MCF 10A (cell line): ENCODE measurements at regions not wholly inside any gene's neighbourhood (a gene's known extent, or its start where the extent isn't known, plus 50 kb on each side); places are given as distances from the start of the nearest gene placed in this dataset.

Experiments used
- BruUV-seq: library from RNA; stranded (reverse); fragments of 400-500 nt; replicated peaks from 2 replicates; lab custom pipeline; 2021; lab: Mats Ljungman, UMichigan
- CTCF ChIA-PET: fragments of 300-600 bp; sonication (Branson Sonifier 250); formaldehyde crosslinking; extraction: SDS; loops from one replicate; lab custom pipeline; 2021; ENCODE audit warnings: antibody characterized with exemption, inconsistent platforms; lab: Yijun Ruan, JAX
- POLR2A ChIA-PET: fragments of 300-600, 350-650 bp; sonication (Branson Sonifier 250); formaldehyde crosslinking; extraction: SDS; loops from one replicate; lab custom pipeline; 2020; ENCODE audit warnings: antibody characterized with exemption, inconsistent platforms; lab: Yijun Ruan, JAX
- DNase-seq: peaks from one replicate; pipeline ENCODE4 v3.0.0-alpha.2; 2018; ENCODE audit not compliant: unreplicated experiment
- H3K27ac Mint-ChIP-seq: one replicate; pipeline ENCODE4 v1.8.0; 2022; ENCODE audit warnings: mild to moderate bottlenecking, low read depth, mixed read lengths; ENCODE audit not compliant: unreplicated experiment
- H3K27me3 Mint-ChIP-seq: one replicate; pipeline ENCODE4 v1.8.0; 2022; ENCODE audit warnings: mixed read lengths; ENCODE audit not compliant: insufficient read depth, unreplicated experiment
- H3K36me3 Mint-ChIP-seq: one replicate; pipeline ENCODE4 v1.8.0; 2022; ENCODE audit warnings: mild to moderate bottlenecking, moderate library complexity, mixed read lengths; ENCODE audit not compliant: insufficient read depth, unreplicated experiment
- H3K4me1 Mint-ChIP-seq: one replicate; pipeline ENCODE4 v1.8.0; 2022; ENCODE audit warnings: mixed read lengths; ENCODE audit not compliant: insufficient read depth, unreplicated experiment
- H3K4me3 Mint-ChIP-seq: one replicate; pipeline ENCODE4 v1.8.0; 2022; ENCODE audit warnings: mild to moderate bottlenecking, moderate library complexity, mixed read lengths; ENCODE audit not compliant: unreplicated experiment
- H3K9me3 Mint-ChIP-seq: one replicate; pipeline ENCODE4 v1.8.0; 2022; ENCODE audit warnings: mixed read lengths; ENCODE audit not compliant: unreplicated experiment
- CTCF ChIP-seq: fragments of 200-600 bp; IDR thresholded peaks from one replicate; pipeline ENCODE4 v1.8.0; 2022; ENCODE audit warnings: antibody characterized with exemption, mild to moderate bottlenecking; ENCODE audit not compliant: unreplicated experiment
- intact Hi-C: fragments of 100-400 bp; cut with micrococcal nuclease; formaldehyde crosslinking; loops from 2 replicates; pipeline ENCODE4 v1.14.1; 2022

- no peak for TF ChIP-seq CTCF
- POLR2A ChIA-PET = no interaction called here
- no peak for DNase-seq
- H3K27ac Mint-ChIP-seq = no peak overlapping the region
- no TSS peak for BruUV-seq
- H3K36me3 Mint-ChIP-seq = no peaks in the 10 kb centered on the region
- intact Hi-C loops = no loop called here
- peaks cover 7% of the 10 kb centered on the region for H3K4me1 Mint-ChIP-seq
- no peaks in the 10 kb centered on the region for H3K9me3 Mint-ChIP-seq
- H3K27me3 Mint-ChIP-seq = no peaks in the 10 kb centered on the region
- CTCF ChIA-PET = no interaction called here
- H3K4me3 Mint-ChIP-seq = no peak overlapping the region
These were observed 61.5 kb upstream of the LHX1 start for GRCh38 chr17:36875698-36876293.

GRCh38 chr17:36876966-36877365 is 60.3 kb upstream of the LHX1 start:
- no TSS peak for BruUV-seq
- H3K4me1 Mint-ChIP-seq = peaks cover 7% of the 10 kb centered on the region
- peaks cover under 1% of the 10 kb centered on the region for H3K9me3 Mint-ChIP-seq
- no peaks in the 10 kb centered on the region for H3K27me3 Mint-ChIP-seq
- POLR2A ChIA-PET = interaction anchor here (0.6 to 0.7 kb wide), 2 partner anchors 9 to 79 kb away, joined by 3 read pairs; no protein-coding TSS in a partner anchor
- DNase-seq = no peak
- no peak overlapping the region for H3K4me3 Mint-ChIP-seq
- H3K36me3 Mint-ChIP-seq = no peaks in the 10 kb centered on the region
- intact Hi-C loops = no loop called here
- TF ChIP-seq CTCF = no peak
- no peak overlapping the region for H3K27ac Mint-ChIP-seq
- CTCF ChIA-PET = no interaction called here

GRCh38 chr17:36877771-36878170 is 59.5 kb upstream of the LHX1 start:
- no peak overlapping the region for H3K4me3 Mint-ChIP-seq
- peaks cover 7% of the 10 kb centered on the region for H3K4me1 Mint-ChIP-seq
- BruUV-seq = no TSS peak
- H3K36me3 Mint-ChIP-seq = no peaks in the 10 kb centered on the region
- H3K27me3 Mint-ChIP-seq = no peaks in the 10 kb centered on the region
- DNase-seq = peak; percentile 92
- POLR2A ChIA-PET = interaction anchor here (0.6 to 0.7 kb wide), 2 partner anchors 8 to 71 kb away, joined by 3 read pairs; partner anchors contain the start of gene AATF
- H3K27ac Mint-ChIP-seq = no peak overlapping the region
- H3K9me3 Mint-ChIP-seq = peaks cover 8% of the 10 kb centered on the region
- TF ChIP-seq CTCF = no peak
- CTCF ChIA-PET = no interaction called here
- intact Hi-C loops = no loop called here

- Mint-ChIP-seq H3K9me3 (peaks cover 8% of the 10 kb centered on the region), H3K4me1 (peaks cover 7% of the 10 kb centered on the region), H3K36me3 (no peaks in the 10 kb centered on the region), H3K27ac (no peak overlapping the region), H3K27me3 (no peaks in the 10 kb centered on the region), H3K4me3 (no peak overlapping the region)
- no peak for TF ChIP-seq CTCF
- POLR2A ChIA-PET = interaction anchor here (0.5 to 0.6 kb wide), 2 partner anchors 70 to 93 kb away, joined by 3 to 4 read pairs; partner anchors contain the start of gene AATF
- CTCF ChIA-PET = interaction anchor here (0.7 kb wide), 1 partner anchor 1510 kb away, joined by 4 read pairs; no protein-coding TSS in a partner anchor
- intact Hi-C loops = no loop called here
- BruUV-seq = no TSS peak
- DNase-seq = no peak
These were observed 59.1 kb upstream of the LHX1 start for GRCh38 chr17:36878216-36878615.
